GM19455 (cell line): ENCODE measurements at regions not wholly inside any gene's neighbourhood (a gene's known extent, or its start where the extent isn't known, plus 50 kb on each side); places are given as distances from the start of the nearest gene placed in this dataset.

Experiments used
- ATAC-seq: cut with Tn5 transposase; IDR thresholded peaks from one replicate; pipeline ENCODE4 v1.9.1; 2021; ENCODE audit not compliant: unreplicated experiment

- no peak for ATAC-seq
Measured at GRCh38 chr1:199269241-199269640, 630.4 kb downstream of the PTPRC start.

GRCh38 chr1:199272139-199272544 lies 633.3 kb downstream of the PTPRC start:
- ATAC-seq, result no peak

GRCh38 chr1:199272628-199273086 lies 633.8 kb downstream of the PTPRC start:
- ATAC-seq, result no peak

DNA sequence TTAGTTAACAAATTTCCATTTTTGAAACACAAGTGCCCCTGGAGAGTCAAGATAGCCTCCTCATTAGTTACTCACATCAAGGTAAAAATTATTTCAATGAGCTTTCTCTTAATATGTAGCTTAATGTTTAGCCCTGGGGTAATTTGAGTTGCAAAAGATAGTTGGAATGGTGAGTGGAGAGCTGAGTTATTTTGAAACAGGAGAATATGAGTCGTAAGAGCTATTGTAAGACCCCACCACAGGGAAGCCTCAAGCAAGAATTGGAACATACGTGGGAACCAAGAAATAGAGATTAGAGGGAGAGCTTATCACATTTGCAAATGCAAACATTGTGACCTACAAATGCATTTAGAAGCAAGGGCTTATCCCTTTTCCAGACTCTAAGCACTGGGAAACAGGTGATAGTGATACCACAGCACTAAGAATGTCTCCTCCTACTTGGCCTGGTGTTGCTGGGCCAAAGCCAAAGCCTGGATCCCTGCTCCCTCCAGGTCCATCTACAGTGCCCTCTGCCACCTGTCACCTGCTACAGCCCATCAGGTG lies 635.1 kb downstream of the PTPRC start:
- no peak for ATAC-seq

DNA sequence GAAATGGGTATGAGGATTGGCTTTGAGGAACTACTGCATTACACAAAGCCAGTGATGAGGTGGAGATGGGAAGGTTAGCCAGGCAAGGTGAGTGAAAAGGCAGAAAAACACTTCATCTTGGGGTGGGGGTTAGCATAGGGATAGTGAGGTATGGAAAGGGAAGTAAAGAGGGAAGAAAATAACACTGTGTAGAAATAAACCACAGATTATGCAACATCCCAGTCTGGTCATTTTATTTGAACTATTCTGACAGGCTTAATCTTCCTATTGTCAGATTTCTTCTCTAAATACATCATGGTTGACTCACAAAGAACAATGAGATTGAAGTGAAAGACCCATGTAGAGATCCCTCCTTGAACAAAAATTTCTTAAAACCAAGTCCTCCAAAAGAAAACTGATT lies 640.2 kb downstream of the PTPRC start:
- ATAC-seq, result no peak

GRCh38 chr1:199279872-199280645 lies 641.2 kb downstream of the PTPRC start:
- ATAC-seq, result no peak

DNA sequence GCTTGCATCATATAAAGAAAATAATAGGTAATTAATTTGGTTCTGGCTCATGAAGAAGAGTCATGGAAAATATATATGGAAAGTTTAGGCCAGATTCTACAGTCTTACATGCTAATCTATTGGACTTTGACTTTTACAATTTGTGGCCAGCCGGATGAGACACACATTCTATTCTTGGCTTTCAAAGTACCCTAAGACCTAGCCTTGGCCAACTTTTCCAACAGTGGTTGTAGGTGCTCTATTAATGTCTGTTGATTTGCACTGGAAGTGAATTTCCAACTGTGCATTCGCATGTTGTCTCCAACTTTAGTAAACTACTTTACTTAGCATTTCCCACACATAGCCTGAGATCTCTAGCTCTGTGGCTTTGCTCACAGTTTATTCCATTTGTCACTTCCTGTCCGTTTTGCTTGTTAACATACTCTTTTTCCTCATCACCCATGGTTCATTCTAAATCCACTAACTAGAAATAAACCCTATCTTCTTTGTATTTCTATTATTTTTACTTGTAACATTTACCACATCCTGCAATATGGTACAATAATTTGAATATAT lies 644.0 kb downstream of the PTPRC start:
- no peak for ATAC-seq

GRCh38 chr1:199283794-199284193 lies 645.0 kb downstream of the PTPRC start:
- no peak for ATAC-seq

DNA sequence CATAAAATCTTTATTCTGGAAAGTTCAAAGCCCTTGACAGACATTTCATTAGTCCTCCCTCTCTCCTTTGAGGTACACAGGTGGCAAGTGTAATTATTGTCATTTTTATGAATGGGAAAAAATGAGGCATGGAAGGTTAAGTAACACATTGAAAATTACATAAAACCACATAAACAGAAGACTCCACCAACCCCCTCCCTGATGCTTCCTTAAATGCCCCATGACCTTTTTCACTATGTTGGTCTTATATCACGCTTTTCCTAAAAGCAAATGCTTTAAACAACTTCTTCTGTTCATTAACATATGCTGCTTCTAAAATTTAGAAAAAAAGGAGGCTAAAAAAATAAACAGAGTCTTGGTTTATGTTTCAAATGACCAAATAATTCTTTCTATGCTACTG lies 648.4 kb downstream of the PTPRC start:
- ATAC-seq, result no peak

- ATAC-seq, result no peak
Measured at GRCh38 chr1:199287647-199288046, 648.8 kb downstream of the PTPRC start.

DNA sequence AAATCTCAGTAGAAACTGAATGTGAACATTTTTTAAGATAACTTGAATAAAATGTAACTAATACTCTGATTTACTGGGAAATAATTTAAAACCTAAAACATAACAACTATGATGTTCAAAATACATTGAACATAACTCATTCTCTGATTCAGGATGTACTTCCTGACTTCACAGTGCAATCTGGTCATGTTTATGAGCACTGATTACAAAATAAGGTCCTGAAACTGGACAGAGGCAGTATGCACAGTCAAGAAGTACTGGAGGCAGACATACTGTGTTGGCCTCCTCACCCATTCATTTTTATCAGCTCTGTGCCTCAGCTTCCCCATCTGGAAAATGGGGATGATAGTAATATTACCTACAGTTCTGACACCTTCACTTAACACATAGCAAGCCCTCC lies 651.3 kb downstream of the PTPRC start:
- no peak for ATAC-seq

DNA sequence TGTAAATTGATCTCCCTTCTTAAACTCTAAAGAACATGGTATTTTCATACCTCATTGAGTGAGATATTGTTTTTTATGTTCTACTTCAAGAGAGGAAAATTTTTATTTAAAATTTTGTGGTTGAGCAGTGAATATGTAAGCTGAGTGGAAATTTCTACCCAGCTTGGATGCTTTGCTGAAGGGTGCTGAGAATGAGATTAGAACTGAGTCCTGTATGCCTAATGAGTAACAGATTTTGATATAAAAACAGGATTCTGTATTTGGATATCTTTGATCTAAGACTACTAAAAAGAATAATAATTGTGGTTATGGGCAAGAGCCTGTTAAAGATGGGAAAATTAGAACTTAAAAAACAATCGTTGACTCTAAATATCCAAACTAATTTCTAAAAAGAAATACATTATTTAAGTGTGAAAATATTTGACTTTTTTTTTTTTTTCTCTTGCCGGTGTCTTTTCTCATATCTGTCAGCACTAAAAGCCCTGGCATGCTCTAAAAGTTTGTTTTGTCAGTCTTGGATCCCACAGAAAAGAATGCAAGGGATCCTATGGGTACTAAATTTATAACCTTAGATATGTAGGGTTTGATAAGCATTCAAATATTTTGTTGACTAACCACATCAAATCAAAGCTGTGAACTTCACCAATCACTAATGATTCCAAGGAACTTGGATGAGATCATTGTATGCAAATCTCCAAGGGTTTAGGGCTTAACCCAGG lies 652.3 kb downstream of the PTPRC start:
- ATAC-seq, result no peak

GRCh38 chr1:199292896-199293295 lies 654.1 kb downstream of the PTPRC start:
- ATAC-seq, result no peak

DNA sequence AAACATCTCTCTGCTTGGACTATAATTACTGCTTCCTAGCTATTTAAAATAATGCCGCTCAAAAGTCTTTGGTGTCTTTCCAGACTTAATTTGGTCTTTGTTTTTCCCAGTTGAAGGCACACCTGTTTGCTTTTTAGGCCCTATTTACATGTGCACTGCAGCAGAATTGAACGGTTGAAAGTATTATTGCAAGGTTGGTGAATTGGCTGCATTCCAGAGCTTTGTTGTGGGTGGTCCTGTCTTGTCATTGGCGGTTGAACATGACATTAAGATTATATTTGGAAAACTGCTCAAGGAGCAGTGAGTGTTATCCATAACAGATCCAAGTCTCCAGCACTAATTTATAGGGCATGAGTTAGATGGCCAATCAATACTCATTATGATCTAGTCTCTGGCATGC lies 656.3 kb downstream of the PTPRC start:
- ATAC-seq, result no peak

DNA sequence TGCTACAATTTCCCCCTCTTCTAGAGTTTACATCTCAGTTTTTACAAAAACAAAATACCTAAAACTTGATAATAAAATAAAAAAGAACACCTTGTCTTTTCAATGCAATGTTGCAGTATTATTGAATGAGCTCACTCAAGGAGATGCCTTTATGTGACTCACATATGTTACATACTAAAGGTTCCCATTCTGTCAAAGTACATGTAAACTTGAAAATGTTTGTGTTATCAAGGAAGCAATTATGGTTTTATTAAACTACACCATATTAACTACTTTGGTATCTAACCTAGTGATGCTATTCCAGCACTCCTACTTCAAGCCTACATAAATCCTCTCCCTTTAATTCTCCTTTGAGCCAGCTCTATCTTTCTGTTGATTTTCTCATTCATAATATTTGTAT lies 658.3 kb downstream of the PTPRC start:
- no peak for ATAC-seq

- no peak for ATAC-seq
Measured at GRCh38 chr1:199297887-199298286, 659.0 kb downstream of the PTPRC start.

GRCh38 chr1:199298825-199299224 lies 660.0 kb downstream of the PTPRC start:
- no peak for ATAC-seq

GRCh38 chr1:199301472-199302217 lies 662.8 kb downstream of the PTPRC start:
- no peak for ATAC-seq

DNA sequence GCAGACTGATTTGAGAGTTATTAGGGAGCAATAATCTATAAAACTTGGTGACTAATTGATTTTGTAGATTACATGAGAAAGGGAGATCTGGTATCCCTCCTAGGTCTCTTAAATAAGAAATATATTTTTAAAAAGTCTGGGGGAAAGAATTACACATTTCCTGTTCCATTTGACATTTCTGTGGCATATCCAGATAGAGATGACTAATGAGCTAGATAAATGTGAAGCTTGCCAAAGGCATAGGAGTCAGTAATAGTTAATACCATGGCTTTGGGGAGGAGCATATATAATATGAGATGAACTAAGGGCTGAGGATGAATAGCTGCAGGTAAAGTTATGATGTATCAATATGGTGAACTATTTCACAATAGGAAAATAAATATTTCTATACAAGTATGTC lies 663.7 kb downstream of the PTPRC start:
- ATAC-seq, result no peak

- no peak for ATAC-seq
Measured at GRCh38 chr1:199303035-199303434, 664.2 kb downstream of the PTPRC start.

DNA sequence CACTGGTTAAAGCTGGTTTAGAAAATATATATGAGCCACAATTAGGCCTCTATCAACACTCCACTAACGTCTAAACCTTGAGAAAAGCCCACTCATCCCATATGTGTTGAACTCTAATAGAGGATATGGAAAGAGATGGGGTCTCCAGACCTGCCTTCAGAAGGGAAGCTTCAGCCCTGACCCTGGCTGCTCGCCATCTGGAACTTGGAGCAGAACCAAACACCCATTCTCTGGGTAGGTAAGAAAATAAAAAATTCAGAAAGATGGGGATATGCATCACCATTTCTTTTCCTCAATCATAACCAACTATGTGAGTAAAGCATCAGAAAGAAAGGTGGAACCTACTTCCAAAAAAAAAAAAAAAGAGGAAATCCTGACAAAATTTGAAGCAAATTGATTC lies 666.2 kb downstream of the PTPRC start:
- no peak for ATAC-seq
